ENCODE measurements at regions not wholly inside any gene's neighbourhood (a gene's known extent, or its start where the extent isn't known, plus 50 kb on each side); places are given as distances from the start of the nearest gene placed in this dataset.

DNA sequence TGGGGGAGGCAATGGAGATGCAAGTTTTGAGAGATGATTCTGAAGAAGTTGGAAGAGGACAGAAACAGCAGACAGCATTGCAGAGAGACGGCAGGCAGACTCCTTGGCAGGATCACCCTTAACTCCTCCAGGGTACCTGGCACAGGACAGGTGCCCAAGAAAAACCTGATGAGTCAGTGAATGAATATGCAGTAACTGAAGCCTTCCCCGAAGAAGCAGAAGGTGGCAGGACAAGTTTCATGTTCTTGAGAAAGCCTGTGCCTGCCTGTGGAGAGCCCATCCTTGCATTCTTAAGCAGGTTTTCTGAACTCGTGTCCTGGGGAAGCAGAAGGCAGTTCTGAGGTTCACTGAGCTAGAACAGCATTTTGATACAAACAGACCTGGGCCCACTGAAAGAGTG is 79.6 kb upstream of the SASH1 start:
- DNase-seq (ENCODE audit: low spot score): no peak
- TF ChIP-seq, protein P1, sequence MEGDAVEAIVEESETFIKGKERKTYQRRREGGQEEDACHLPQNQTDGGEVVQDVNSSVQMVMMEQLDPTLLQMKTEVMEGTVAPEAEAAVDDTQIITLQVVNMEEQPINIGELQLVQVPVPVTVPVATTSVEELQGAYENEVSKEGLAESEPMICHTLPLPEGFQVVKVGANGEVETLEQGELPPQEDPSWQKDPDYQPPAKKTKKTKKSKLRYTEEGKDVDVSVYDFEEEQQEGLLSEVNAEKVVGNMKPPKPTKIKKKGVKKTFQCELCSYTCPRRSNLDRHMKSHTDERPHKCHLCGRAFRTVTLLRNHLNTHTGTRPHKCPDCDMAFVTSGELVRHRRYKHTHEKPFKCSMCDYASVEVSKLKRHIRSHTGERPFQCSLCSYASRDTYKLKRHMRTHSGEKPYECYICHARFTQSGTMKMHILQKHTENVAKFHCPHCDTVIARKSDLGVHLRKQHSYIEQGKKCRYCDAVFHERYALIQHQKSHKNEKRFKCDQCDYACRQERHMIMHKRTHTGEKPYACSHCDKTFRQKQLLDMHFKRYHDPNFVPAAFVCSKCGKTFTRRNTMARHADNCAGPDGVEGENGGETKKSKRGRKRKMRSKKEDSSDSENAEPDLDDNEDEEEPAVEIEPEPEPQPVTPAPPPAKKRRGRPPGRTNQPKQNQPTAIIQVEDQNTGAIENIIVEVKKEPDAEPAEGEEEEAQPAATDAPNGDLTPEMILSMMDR (IDR thresholded peaks at IDR 0.05; ENCODE audit: extremely low read depth, insufficient read depth, missing control alignments): no peak
- in situ Hi-C loops (cut with MboI; ENCODE audit: low pct_unique_long_range_greater_than_20kb, low sequenced_read_pairs, unreplicated experiment): no loop called here

DNA sequence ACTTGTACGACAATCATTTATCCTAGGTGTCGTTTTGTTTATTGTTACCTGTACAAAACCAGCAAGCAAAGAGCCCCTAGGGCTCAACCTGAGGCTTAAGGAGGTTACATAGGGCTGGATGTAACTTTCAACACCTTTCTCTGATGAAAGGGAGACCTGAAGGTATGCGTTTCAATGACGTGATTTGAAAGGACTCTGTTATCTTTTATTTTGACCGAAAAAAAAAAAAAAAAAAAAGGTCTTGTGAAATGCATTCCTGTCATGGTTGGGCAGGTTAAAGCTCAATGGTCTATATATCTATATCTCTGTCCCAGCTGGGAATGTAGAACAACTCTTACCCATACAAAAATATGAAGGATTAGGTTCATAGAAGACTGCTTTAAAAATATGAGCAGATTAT is 78.7 kb upstream of the SASH1 start:
- TF ChIP-seq, protein P1 (IDR thresholded peaks at IDR 0.05; ENCODE audit: extremely low read depth, insufficient read depth, missing control alignments): no peak

DNA sequence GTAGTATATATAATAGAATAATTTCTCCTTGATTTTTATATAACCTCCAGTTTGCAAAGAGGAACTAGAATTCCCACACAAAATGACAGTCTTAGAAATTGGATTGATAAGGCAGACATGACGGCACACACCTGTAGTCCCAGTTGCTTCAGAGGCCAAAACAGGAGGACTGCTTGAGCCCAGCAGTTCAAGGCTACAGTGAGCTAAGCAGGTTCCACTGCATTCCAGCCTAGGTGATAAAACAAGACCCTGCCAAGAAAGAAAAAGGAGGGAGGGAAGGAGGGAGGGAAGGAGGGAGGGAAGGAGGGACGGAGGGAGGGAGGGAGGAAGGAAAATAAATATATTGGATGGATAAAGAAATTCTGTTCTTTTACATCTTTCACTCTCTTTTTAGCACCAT is 77.6 kb upstream of the SASH1 start:
- no peak for DNase-seq (ENCODE audit: low spot score)
- in situ Hi-C loops (cut with MboI; ENCODE audit: low pct_unique_long_range_greater_than_20kb, low sequenced_read_pairs, unreplicated experiment): no loop called here
- TF ChIP-seq, protein P1 (IDR thresholded peaks at IDR 0.05; ENCODE audit: extremely low read depth, insufficient read depth, missing control alignments): no peak

More for the DNA sequence above, 78.7 kb upstream of the SASH1 start:
- in situ Hi-C loops (cut with MboI; ENCODE audit: low pct_unique_long_range_greater_than_20kb, low sequenced_read_pairs, unreplicated experiment): no loop called here
- no peak for DNase-seq (ENCODE audit: low spot score)

DNA sequence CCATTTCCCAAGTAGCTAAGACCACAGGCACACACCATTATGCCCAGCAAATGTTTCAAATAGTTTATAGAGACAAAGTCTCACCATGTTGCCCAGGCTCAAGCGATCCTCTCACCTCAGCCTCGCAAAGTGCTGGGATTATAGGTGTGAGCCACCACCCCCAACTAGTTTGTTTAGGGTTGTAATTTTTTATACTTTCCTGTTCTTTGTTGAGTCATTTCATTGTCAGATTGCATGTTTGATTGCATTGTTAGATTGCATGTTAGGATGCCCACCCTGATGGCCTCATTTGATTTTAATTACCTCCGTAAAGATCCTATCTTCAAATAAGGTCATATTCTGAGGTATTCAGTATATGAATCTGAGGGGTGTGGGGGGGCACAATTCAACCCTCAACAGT is 73.3 kb upstream of the SASH1 start:
- in situ Hi-C loops (cut with MboI; ENCODE audit: low pct_unique_long_range_greater_than_20kb, low sequenced_read_pairs, unreplicated experiment): no loop called here
- DNase-seq (ENCODE audit: low spot score): no peak
- TF ChIP-seq, protein P1 (IDR thresholded peaks at IDR 0.05; ENCODE audit: extremely low read depth, insufficient read depth, missing control alignments): no peak

DNA sequence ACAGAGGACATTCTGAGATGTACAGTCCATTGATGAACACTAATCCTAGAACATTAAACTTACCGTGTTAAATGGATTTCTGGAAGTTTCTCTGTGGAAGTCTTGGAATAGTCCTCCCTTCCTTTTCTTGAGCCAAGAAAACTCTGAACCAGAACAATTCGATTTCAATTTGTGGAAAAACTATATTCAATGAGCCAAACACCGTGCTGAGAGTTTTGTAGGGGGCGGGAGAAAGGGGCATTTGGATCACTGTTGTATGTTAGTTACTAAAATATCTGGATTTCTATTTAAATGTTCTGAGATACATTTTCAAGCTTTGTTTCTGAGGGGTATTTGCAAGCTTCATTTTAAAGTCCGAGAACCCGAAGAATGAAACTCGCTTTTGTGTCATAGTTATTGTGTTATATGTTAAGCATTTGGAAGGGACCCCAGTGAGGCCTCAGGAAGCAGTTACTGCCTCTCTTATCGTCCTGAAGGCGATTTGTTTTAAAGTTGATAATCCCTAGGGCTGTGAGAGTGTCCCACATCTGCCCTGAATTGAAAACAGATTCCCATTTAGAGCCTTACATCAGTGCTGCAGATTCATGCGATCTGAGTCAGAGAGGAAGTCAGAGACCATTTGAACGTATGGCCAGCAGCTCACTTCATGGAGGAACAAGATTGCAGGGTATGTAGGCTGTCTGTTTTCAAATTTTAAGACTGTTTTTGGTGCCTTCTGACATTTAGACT is 70.8 kb upstream of the SASH1 start:
- DNase-seq (ENCODE audit: low spot score): no peak
- in situ Hi-C loops (cut with MboI; ENCODE audit: low pct_unique_long_range_greater_than_20kb, low sequenced_read_pairs, unreplicated experiment): no loop called here
- TF ChIP-seq, protein P1 (IDR thresholded peaks at IDR 0.05; ENCODE audit: extremely low read depth, insufficient read depth, missing control alignments): no peak

DNA sequence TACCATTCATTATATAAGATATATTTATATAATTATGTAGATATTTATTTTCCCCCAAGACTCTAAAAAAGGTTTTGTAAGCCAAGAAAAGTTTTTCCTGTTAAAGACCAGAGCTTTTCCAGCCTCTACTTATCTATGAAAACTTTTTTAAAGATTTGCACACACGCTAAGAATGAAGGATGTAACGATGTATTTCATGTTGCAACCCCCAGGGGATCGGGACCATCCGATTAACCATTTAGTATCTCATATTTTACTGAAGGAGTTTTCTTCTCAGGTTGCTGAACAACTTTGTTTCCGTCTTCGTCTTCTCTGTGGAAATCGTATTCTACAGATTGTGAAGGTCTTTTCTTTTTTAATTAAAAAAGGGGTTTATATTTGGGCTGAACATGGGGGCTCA is 70.0 kb upstream of the SASH1 start:
- in situ Hi-C loops (cut with MboI; ENCODE audit: low pct_unique_long_range_greater_than_20kb, low sequenced_read_pairs, unreplicated experiment): no loop called here
- DNase-seq (ENCODE audit: low spot score): no peak
- TF ChIP-seq, protein P1 (IDR thresholded peaks at IDR 0.05; ENCODE audit: extremely low read depth, insufficient read depth, missing control alignments): no peak
